HL-60/S4 (cell line): ENCODE measurements at regions not wholly inside any gene's neighbourhood (a gene's known extent, or its start where the extent isn't known, plus 50 kb on each side); places are given as distances from the start of the nearest gene placed in this dataset.

Experiments used
- in situ Hi-C: fragments of 300-500 bp; cut with MboI; formaldehyde crosslinking; loops from 2 replicates; pipeline ENCODE4 v1.14.3; 2022; ENCODE audit warnings: low sequenced_read_pairs

GRCh38 chr2:126748188-126748760, 92.3 kb downstream of the GYPC start:
- in situ Hi-C loops = no loop called here

- in situ Hi-C loops = no loop called here
Measured at GRCh38 chr2:126748929-126749518, 93.1 kb downstream of the GYPC start.

- in situ Hi-C loops = no loop called here
Measured at GRCh38 chr2:126749537-126749936, 93.6 kb downstream of the GYPC start.

GRCh38 chr2:126750506-126750905, 94.5 kb downstream of the GYPC start:
- in situ Hi-C loops = loop anchor here (25.0 kb wide), 1 partner anchor 213 kb away; no protein-coding TSS in a partner anchor

GRCh38 chr2:126751477-126751876, 95.5 kb downstream of the GYPC start:
- in situ Hi-C loops = loop anchor here (25.0 kb wide), 1 partner anchor 214 kb away; no protein-coding TSS in a partner anchor

GRCh38 chr2:126752876-126753275, 96.9 kb downstream of the GYPC start:
- in situ Hi-C loops = loop anchor here (25.0 kb wide), 1 partner anchor 216 kb away; no protein-coding TSS in a partner anchor

GRCh38 chr2:126753501-126754212, 97.7 kb downstream of the GYPC start:
- in situ Hi-C loops = loop anchor here (25.0 kb wide), 1 partner anchor 216 kb away; no protein-coding TSS in a partner anchor

GRCh38 chr2:126754240-126755004, 98.5 kb downstream of the GYPC start:
- in situ Hi-C loops = loop anchor here (25.0 kb wide), 1 partner anchor 217 kb away; no protein-coding TSS in a partner anchor

GRCh38 chr2:126756125-126756524, 100.2 kb downstream of the GYPC start:
- in situ Hi-C loops = loop anchor here (25.0 kb wide), 1 partner anchor 219 kb away; no protein-coding TSS in a partner anchor

- in situ Hi-C loops = loop anchor here (25.0 kb wide), 1 partner anchor 224 kb away; no protein-coding TSS in a partner anchor
Measured at GRCh38 chr2:126761256-126761980, 105.5 kb downstream of the GYPC start.

- in situ Hi-C loops = loop anchor here (25.0 kb wide), 1 partner anchor 225 kb away; no protein-coding TSS in a partner anchor
Measured at GRCh38 chr2:126761981-126762878, 106.3 kb downstream of the GYPC start.

GRCh38 chr2:126764686-126765265, 108.8 kb downstream of the GYPC start:
- in situ Hi-C loops = loop anchor here (25.0 kb wide), 1 partner anchor 227 kb away; no protein-coding TSS in a partner anchor

GRCh38 chr2:126765395-126765794, 109.4 kb downstream of the GYPC start:
- in situ Hi-C loops = loop anchor here (25.0 kb wide), 1 partner anchor 228 kb away; no protein-coding TSS in a partner anchor

- in situ Hi-C loops = loop anchor here (25.0 kb wide), 1 partner anchor 229 kb away; no protein-coding TSS in a partner anchor
Measured at GRCh38 chr2:126766295-126766968, 110.5 kb downstream of the GYPC start.

- in situ Hi-C loops = loop anchor here (25.0 kb wide), 1 partner anchor 230 kb away; no protein-coding TSS in a partner anchor
Measured at GRCh38 chr2:126766969-126767296, 111.0 kb downstream of the GYPC start.

GRCh38 chr2:126769118-126769517, 113.2 kb downstream of the GYPC start:
- in situ Hi-C loops = loop anchor here (25.0 kb wide), 1 partner anchor 232 kb away; no protein-coding TSS in a partner anchor

GRCh38 chr2:126770466-126770865, 114.5 kb downstream of the GYPC start:
- in situ Hi-C loops = loop anchor here (25.0 kb wide), 1 partner anchor 233 kb away; no protein-coding TSS in a partner anchor

- in situ Hi-C loops = loop anchor here (25.0 kb wide), 1 partner anchor 234 kb away; no protein-coding TSS in a partner anchor
Measured at GRCh38 chr2:126771094-126771493, 115.1 kb downstream of the GYPC start.
